ENCODE measurements at regions not wholly inside any gene's neighbourhood (a gene's known extent, or its start where the extent isn't known, plus 50 kb on each side); places are given as distances from the start of the nearest gene placed in this dataset.
"Not testable (repeated sequence)": the region's sequence is repeated elsewhere in the genome, so short reads cannot be mapped to it uniquely, and the experiment has no call there.

DNA sequence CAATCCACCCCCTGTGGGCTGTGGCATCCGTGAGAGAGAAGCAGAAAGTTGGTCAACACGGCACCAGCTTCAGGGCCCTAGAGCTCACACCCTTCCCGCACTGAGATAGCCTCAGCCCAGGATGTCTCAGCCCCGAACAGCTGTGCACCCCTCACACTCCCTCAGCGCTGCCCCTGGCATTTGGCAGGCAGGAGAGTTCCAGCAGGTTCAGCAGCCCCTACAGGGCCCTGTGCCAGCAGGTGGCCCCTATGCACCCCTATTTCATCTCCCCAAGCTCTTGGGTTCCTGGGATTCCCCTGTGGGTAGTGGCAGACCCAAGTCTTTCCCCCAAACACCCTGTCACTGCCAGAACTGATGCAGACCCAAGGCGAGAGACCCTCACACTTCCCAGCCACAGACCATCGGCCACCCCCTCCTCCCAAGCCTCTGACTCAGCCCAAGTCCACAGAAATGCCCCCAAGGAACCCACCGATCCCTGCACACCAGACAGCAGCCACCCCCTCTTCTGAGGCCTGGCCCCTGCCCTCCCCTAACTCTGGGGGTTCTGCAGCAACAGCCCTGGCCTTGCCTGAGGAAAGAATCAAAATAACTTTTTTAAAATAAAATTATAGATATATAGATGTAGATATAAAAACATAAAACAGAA lies 183.6 kb downstream of the IGLL1 start:
- POLR2A ChIA-PET, result no interaction called here
- H3K27ac ChIP-seq (ENCODE audit: low read depth, low read length), result no peak overlapping the region
- no peaks in the 10 kb centered on the region; the same call in 1 of the 2 replicates for H3K9me3 ChIP-seq (ENCODE audit: control insufficient read depth, insufficient read depth, low read length)
- H3K27me3 ChIP-seq (ENCODE audit: control insufficient read depth, insufficient read depth, low read length), result no peaks in the 10 kb centered on the region
- CTCF ChIA-PET, result no interaction called here
- DNase-seq (ENCODE audit: low read depth, low spot score), result no peak
- no peak overlapping the region for H3K4me3 ChIP-seq (ENCODE audit: low read depth, low read length)
- TF ChIP-seq, protein P1, sequence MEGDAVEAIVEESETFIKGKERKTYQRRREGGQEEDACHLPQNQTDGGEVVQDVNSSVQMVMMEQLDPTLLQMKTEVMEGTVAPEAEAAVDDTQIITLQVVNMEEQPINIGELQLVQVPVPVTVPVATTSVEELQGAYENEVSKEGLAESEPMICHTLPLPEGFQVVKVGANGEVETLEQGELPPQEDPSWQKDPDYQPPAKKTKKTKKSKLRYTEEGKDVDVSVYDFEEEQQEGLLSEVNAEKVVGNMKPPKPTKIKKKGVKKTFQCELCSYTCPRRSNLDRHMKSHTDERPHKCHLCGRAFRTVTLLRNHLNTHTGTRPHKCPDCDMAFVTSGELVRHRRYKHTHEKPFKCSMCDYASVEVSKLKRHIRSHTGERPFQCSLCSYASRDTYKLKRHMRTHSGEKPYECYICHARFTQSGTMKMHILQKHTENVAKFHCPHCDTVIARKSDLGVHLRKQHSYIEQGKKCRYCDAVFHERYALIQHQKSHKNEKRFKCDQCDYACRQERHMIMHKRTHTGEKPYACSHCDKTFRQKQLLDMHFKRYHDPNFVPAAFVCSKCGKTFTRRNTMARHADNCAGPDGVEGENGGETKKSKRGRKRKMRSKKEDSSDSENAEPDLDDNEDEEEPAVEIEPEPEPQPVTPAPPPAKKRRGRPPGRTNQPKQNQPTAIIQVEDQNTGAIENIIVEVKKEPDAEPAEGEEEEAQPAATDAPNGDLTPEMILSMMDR (IDR thresholded peaks at IDR 0.05; ENCODE audit: low read depth, low read length), result no peak

DNA sequence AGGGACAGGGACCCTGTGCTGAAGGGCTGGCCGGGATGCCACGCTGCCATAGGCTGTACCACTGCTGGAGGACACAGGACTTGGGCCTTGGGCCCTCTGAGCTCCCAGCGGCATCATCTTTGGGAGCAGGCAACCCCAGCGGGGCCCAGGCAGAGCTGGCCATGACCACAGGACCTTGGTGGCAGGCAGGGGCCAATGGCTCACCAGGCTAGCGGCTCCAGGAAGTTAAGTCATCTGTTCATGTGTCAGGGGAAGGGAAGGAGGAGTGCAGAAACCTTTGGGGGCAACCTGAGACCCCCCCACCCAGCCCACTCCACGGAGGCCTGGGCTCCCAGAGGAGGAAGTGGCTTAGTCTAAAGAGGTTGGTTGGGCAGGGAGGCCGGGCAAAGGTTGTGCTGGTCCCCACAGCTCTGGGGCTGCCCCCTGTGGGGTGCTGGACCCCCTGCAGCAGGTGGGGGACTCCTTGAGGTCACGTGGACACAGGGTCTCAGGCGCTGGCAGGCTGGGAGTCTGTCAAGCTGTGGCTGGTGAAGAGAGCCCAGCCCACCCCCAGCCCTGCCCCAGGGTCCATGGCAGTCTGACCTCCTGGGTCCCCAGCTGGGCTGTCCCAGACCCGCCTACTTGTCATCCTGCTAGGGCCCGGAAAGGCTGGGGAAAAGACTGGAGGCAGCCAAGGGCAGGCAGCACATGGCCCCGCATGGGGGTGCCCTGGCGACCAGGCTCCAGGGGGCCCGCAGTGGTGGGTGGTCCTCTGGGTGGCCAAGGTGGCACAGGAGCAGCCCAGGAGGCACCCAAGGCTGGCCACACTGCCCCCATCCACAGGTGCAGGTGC lies 184.3 kb downstream of the IGLL1 start:
- POLR2A ChIA-PET, result no interaction called here
- DNase-seq (ENCODE audit: low read depth, low spot score), result no peak
- H3K27ac ChIP-seq (ENCODE audit: low read depth, low read length), result no peak overlapping the region
- H3K9me3 ChIP-seq (ENCODE audit: control insufficient read depth, insufficient read depth, low read length), result no peaks in the 10 kb centered on the region; the same call in 1 of the 2 replicates
- CTCF ChIA-PET, result no interaction called here
- TF ChIP-seq, protein P1 (IDR thresholded peaks at IDR 0.05; ENCODE audit: low read depth, low read length), result no peak
- no peak overlapping the region for H3K4me3 ChIP-seq (ENCODE audit: low read depth, low read length)
- H3K27me3 ChIP-seq (ENCODE audit: control insufficient read depth, insufficient read depth, low read length), result no peaks in the 10 kb centered on the region

DNA sequence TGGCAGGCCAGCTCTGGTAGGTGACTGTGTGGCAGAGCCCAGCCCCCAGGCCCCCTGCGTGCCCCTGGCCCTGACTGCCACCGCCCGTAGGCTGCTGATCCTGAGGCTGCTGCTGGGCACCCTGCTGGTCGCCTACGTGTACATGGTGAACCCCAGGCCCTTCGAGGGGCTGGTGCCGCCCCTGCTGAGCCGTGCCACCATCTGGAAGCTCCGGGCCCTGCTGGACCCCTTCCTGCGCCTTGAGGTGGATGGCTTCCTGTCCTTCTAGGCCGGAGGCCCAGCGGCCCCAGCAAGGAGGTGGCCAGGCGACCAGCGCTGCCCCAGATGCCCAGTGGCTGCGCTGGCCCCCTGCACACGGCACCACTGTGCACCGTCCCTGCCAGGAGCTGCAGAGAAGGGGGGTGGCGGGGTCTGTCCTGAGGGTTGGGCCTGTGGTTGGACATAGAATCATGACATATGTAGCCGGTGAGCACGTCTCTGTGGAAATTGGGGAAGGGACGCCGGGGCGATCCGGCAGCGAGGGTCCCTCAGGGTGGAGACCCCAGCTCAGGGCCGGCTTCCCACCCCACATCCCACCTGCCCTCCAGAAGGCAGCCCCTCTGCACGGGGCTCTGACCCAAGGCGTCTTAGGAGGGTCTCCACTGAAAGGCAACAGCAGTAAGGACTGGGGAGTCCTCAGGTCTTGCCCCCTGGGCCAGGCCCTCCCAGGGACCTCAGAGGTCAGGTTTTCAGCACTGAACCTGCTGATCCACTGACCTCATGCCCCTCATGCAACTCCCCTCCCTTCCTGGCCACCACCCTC lies 185.4 kb downstream of the IGLL1 start:
- POLR2A ChIA-PET, result no interaction called here
- H3K9me3 ChIP-seq (ENCODE audit: control insufficient read depth, insufficient read depth, low read length), result no peaks in the 10 kb centered on the region
- H3K4me3 ChIP-seq (ENCODE audit: low read depth, low read length), result no peak overlapping the region
- no peaks in the 10 kb centered on the region for H3K27me3 ChIP-seq (ENCODE audit: control insufficient read depth, insufficient read depth, low read length)
- H3K27ac ChIP-seq (ENCODE audit: low read depth, low read length), result no peak overlapping the region
- TF ChIP-seq, protein P1 (IDR thresholded peaks at IDR 0.05; ENCODE audit: low read depth, low read length), result no peak
- DNase-seq (ENCODE audit: low read depth, low spot score), result no peak
- CTCF ChIA-PET, result no interaction called here

DNA sequence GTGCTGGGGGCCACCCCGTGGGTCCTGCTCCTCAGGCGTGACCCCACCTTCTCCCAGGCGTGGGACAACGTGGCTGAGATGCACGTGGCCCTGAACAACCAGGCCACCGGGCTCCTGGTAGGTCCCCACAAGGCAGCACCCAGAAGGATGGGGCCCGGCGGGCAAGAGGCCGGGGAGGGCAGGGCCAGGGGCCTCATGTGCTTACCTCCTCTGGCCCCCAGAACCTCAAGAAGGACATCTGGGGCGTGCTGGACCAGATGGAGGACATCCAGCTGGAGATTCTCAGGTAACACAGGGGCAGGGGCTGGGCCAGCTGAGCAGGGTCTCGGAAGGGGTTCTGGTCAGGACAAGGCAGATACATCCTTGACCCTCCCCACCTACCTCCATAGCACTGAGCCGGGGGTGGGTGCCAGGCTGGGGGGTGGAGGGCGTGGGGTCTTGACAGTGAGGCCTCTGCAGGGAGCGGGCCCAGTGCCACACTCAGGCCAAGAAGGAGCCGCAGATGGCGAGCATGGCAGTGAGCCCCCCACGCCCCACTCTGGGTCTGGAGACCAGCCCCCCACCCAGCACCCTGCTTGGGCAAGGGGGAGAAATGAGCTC lies 186.3 kb downstream of the IGLL1 start:
- no peaks in the 10 kb centered on the region for H3K9me3 ChIP-seq (ENCODE audit: control insufficient read depth, insufficient read depth, low read length)
- H3K27ac ChIP-seq (ENCODE audit: low read depth, low read length), result no peak overlapping the region
- CTCF ChIA-PET, result no interaction called here
- no peak for DNase-seq (ENCODE audit: low read depth, low spot score)
- no peak overlapping the region for H3K4me3 ChIP-seq (ENCODE audit: low read depth, low read length)
- POLR2A ChIA-PET, result no interaction called here
- no peaks in the 10 kb centered on the region for H3K27me3 ChIP-seq (ENCODE audit: control insufficient read depth, insufficient read depth, low read length)
- TF ChIP-seq, protein P1 (IDR thresholded peaks at IDR 0.05; ENCODE audit: low read depth, low read length), result no peak

DNA sequence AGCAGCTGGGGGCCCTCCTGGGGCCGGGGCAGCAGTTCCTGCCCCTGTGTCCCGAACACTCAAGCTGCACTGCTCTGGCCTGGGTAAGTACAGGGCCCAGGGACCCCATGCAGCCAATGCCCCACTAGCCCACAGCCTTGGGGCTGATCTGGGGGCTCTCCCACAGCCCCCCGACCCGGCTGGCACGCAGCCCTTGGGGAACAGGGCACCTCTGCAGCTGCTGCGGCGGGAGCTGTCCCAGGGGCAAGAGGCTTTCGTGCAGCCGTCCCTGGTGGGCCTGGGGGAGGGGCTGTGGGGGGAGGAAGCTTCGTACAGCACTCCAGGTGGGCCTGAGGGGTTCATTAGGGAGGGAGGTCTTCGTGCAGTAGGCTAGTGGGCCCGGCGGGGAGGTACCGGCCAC lies 186.9 kb downstream of the IGLL1 start:
- POLR2A ChIA-PET; H3K27me3 ChIP-seq (ENCODE audit: control insufficient read depth, insufficient read depth, low read length); H3K9me3 ChIP-seq (ENCODE audit: control insufficient read depth, insufficient read depth, low read length); CTCF ChIA-PET; DNase-seq (ENCODE audit: low read depth, low spot score); H3K27ac ChIP-seq (ENCODE audit: low read depth, low read length); H3K4me3 ChIP-seq (ENCODE audit: low read depth, low read length): not testable (repeated sequence)

Measured in AG04450 (cell line).